AG10803 (cell line): ENCODE measurements at regions not wholly inside any gene's neighbourhood (a gene's known extent, or its start where the extent isn't known, plus 50 kb on each side); places are given as distances from the start of the nearest gene placed in this dataset.

Experiments used
- DNase-seq: peaks from one replicate; pipeline ENCODE4 v3.0.0; 2010; ENCODE audit warnings: low read depth
- H3K4me3 ChIP-seq: 2 replicates; pipeline ENCODE4 v1.5.1; 2011; ENCODE audit warnings: mild to moderate bottlenecking, low read length, control low read depth
- CTCF ChIP-seq: conservative IDR thresholded peaks from 2 replicates; pipeline ENCODE4 v1.5.1; 2011; ENCODE audit warnings: mild to moderate bottlenecking, low read length, control low read depth, inconsistent platforms

- no peak for TF ChIP-seq CTCF
- no peak overlapping the region for H3K4me3 ChIP-seq
- no peak for DNase-seq
Observed at GRCh38 chr12:97026901-97027300, 119.8 kb downstream of the NEDD1 start.

- no peak for DNase-seq
- TF ChIP-seq CTCF = no peak
- no peak overlapping the region for H3K4me3 ChIP-seq
Observed at GRCh38 chr12:97027482-97027881, 120.4 kb downstream of the NEDD1 start.

- no peak for DNase-seq
- TF ChIP-seq CTCF = no peak
- no peak overlapping the region for H3K4me3 ChIP-seq
Observed at GRCh38 chr12:97038131-97038530, 131.1 kb downstream of the NEDD1 start.

GRCh38 chr12:97038834-97039233, 131.8 kb downstream of the NEDD1 start:
- no peak overlapping the region for H3K4me3 ChIP-seq

GRCh38 chr12:97046901-97047300, 139.8 kb downstream of the NEDD1 start:
- no peak for TF ChIP-seq CTCF
- H3K4me3 ChIP-seq = no peak overlapping the region
- no peak for DNase-seq

More at GRCh38 chr12:97038834-97039233, 131.8 kb downstream of the NEDD1 start:
- TF ChIP-seq CTCF = no peak
- DNase-seq = no peak

- no peak overlapping the region for H3K4me3 ChIP-seq
- TF ChIP-seq CTCF = no peak
- no peak for DNase-seq
Observed at GRCh38 chr12:97047361-97047760, 140.3 kb downstream of the NEDD1 start.

- DNase-seq = no peak
- no peak overlapping the region for H3K4me3 ChIP-seq
- no peak for TF ChIP-seq CTCF
Observed at GRCh38 chr12:97048421-97049035, 141.5 kb downstream of the NEDD1 start.
